Renal pelvis (tissue), 1 donor: ENCODE measurements at regions not wholly inside any gene's neighbourhood (a gene's known extent, or its start where the extent isn't known, plus 50 kb on each side); places are given as distances from the start of the nearest gene placed in this dataset.
"Not testable (repeated sequence)": the region's sequence is repeated elsewhere in the genome, so short reads cannot be mapped to it uniquely, and the experiment has no call there.

Experiments used
- DNase-seq: peaks from one replicate; pipeline ENCODE4 v3.0.0-alpha.2; 2013

DNA sequence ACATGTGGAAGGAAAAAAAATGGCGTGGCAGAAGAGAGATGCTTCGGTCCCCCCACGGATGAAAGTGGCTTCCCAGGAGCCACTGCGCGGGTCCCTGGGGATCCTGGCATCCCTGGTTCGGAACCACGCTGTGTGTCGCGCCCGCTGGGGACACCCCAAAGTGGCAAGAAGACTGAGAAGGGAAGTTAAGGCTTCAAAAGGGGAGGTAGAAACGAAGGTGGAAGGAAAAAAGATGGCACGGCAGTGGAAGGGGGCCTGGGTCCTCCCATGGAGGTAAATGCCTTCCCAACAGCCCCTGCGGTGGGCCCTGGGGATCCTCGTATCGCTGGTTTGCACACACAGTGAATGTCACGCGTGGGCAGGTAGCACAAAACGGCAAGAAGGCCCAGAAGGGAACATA is 281.7 kb downstream of the ALG10 start:
- DNase-seq = no peak

DNA sequence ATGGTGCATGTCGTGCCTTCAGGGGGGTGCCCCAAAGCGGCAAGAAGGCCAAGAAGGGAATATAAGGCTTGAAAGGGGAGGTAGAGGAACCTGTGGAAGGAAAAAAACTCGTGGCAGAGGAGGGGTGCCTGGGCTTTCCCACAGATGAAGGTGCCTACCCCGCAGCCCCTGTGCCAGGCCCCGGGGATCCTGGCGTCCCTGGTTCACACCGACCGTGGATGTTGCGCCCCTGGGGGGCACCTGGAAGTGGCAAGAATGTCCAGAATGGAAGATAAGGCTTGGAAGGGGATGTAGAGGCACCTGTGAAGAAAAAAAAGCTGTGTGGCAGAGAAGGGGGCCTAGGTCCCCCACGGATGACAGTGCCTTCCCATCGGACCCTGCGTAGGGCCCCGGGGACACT is 282.2 kb downstream of the ALG10 start:
- DNase-seq = no peak

DNA sequence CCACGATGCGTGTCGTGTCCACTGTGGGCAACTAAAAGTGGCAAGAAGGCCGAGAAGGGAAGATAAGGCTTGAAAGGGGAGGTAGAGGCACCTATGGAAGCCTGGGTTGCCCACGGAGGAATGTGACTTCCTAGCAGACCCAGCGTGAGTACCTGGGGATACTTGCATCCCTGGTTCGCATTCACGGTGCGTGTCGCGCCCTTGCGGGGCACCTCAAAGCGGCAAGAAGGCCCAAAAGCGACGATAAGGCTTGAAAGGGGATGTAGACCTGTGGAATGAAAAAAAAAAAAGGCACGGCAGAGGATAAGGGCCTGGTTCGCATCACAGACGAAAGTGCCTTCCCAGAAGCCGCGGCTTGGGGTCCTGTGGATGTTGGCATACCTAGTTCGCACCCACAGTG is 282.9 kb downstream of the ALG10 start:
- DNase-seq = no peak

DNA sequence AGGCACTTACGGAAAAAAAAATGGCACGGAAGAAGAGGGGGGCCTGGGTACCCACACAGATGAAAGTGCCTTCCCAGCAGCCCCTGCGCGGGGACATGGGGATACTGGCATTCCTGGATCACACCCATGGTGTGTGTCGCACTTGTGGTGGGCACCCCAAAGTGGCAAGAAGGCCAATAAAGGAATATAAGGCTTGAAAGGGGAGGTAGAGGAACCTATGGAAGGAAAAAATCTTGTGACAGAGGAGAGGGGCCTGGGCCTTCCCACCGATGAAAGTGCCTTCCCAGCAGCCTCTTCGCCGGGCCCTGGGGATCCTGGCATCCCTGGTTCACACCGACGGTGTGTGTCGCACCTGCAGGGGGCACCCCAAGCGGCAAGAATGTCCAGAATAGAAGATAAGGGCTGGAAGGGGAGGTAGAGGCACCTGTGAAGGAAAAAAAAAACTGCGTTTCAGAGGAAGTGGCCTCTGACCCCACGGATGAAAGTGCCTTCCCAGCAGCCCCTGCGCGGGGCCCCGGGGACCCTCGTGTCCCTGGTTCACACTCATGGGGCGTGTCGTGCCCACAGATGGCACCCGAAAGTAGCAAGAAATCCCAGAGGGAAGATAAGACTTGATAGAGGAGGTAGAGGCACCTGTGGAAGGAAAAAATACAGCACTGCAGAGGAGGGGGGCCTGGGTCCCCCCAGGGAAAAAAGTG is 284.0 kb downstream of the ALG10 start:
- DNase-seq = no peak

DNA sequence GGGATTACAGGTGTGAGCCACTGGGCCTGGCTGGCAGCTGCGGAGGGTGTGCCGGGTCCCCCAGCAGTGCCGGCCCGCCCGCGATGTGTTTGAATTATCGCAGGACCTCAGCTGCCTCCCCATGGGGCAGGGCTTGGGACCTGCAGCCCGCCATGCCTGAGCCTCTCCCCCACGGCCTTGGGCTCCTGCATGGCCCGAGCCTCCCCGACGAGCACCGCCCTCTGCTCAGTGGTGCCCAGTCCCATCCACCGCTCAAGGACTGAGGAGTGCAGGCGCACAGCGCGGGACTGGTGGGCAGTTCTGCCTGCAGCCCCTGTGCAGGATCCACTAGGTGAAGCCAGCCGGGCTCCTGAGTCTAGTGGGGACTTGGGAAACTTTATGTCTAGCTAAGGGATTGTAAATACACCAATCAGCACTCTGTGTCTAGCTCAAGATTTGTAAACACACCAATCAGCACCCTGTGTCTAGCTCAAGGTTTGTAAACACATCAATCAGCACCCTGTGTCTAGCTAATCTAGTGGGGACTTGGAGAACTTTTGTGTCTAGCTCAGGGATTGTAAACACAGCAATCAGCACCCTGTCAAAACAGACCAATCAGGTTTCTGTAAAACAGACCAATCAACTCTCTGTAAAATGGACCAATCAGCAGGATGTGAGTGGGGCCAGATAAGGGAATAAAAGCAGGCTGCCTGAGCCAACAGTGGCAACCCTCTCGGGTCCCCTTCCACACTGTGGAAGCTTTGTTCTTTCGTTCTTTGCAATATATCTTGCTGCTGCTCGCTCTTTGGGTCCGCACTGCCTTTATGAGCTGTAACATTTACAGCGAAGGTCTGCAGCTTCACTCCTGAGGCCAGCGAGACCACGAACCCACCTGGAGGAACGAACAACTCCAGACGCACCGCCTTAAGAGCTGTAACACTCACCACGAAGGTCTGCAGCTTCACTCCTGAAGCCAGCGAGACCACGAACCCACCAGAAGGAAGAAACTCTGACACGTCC is 287.8 kb downstream of the ALG10 start:
- DNase-seq = not testable (repeated sequence)

DNA sequence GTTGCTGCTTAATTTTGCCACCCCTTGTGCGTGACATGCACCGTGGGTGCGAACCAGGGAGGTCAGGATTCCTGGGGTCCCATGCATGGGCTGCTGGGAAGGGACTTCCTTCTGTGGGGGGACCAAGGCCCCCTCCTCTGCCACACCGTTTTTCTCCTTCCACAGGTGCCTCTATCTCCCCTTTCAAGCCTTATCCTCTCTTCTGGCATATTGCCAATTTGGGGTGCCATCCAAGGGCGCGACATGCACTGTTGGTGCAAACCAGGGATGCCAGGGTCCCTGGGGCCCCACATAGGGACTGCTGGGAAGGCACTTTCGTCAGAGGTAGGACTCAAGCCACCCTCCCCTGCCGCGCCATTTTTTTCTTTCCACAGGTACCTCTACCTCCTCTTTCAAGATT is 289.0 kb downstream of the ALG10 start:
- no peak for DNase-seq

GRCh38 chr12:34327671-34328070 is 305.4 kb downstream of the ALG10 start:
- no peak for DNase-seq

DNA sequence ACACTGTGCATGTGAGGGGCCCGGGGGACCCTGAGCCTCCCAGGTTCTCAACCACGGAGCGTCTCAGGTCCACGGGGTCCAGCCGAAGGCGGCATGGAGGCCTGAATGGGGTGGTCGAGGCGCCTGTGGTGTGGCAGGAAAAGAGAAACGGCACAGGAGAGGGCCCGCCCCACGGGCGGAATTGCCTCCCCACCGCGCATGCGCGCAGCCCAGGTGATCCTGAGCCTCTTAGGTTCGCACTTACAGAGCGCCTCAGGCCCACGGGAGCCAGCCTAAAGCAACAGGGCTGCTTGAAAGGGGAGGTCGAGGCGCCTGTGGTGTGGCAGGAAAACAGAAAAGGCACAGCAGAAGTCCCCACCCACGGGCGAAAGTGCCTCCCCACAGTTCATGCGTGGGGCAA is 311.0 kb downstream of the ALG10 start:
- no peak for DNase-seq

DNA sequence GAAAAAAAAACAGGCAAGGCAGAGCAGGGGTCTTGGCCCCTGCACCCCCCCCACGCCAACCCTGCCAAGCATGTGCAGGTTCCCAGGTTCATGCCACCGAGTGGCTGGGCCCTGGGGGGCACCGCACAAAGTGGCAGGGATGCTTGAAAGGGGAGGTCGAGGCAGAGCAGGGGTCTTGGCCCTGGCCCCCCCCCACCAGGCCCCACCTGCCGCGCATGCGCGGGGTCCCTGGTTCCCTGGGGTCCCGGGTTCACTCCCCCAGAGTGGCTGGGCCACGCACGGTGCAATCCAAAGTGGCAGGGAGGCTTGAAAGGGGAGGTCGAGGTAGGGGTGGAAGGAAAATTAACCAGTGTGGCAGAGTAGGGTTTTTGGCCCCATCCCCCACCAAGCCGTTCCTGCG is 312.2 kb downstream of the ALG10 start:
- no peak for DNase-seq

GRCh38 chr12:34334953-34335743 is 312.9 kb downstream of the ALG10 start:
- DNase-seq = no peak

- DNase-seq = no peak
Observed at GRCh38 chr12:34335819-34336262, 313.5 kb downstream of the ALG10 start.

GRCh38 chr12:34336619-34337465 is 314.5 kb downstream of the ALG10 start:
- DNase-seq = no peak

DNA sequence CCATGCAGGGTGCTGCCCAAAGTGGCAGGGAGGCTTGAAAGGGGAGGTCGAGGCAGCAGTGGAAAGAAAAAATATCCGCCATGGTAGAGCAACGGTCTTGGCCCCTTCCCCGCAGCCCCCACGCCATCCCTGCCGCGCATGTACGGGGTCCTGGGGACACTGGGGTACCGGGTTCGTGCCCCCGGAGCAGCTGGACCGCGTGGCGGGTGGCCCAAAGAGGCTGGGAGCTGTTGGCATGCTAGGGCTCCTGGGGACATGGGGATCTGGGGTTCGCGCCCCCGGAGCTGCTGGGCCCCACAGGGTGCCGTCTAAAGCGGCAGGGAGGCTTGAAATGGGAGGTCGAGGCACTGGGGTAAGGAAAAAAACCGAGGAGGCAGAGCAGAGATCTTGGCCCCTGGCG is 316.5 kb downstream of the ALG10 start:
- DNase-seq = no peak

- DNase-seq = no peak
Observed at GRCh38 chr12:34339922-34340321, 317.6 kb downstream of the ALG10 start.

DNA sequence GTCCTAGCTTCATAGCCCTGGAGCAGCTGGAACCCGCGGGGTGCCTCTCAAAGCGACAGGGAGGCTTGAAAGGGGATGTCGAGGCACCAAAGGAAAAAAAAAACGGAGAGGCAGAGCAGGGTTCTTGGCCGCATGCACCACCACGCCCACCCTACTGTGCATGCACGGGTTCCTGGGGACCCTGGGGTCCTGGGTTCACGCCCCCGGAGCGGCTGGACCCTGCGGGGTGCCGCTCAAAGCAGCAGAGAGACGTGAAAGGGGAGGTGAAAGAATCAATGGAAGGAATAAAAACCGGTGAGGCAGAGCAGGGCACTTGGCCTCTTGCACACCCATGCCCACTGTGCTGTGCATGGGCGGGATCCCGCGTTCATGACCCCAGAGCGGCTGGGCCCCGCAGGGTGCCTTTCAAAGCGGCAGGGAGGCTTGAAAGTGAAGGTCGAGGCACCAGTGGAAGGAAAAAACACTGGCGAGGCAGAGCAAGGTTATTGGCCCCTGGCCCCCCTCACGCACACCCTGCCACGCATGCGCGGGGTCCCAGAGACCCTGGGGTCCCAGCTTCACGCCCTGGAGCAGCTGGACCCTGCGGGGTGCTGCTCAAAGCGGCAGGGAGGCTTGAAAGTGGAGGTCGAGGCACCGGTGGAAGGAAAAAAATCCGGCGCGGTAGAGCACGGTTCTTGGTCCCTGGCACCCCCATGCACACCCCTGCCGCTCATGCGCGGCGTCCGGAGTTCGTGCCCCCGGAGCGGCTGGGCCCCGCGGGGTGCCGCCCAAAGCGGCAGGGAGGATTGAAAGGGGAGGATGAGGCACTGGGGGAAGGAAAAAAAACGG is 318.5 kb downstream of the ALG10 start:
- no peak for DNase-seq

GRCh38 chr12:34341362-34341733 is 319.1 kb downstream of the ALG10 start:
- no peak for DNase-seq

GRCh38 chr12:34342048-34342447 is 319.8 kb downstream of the ALG10 start:
- DNase-seq = no peak

DNA sequence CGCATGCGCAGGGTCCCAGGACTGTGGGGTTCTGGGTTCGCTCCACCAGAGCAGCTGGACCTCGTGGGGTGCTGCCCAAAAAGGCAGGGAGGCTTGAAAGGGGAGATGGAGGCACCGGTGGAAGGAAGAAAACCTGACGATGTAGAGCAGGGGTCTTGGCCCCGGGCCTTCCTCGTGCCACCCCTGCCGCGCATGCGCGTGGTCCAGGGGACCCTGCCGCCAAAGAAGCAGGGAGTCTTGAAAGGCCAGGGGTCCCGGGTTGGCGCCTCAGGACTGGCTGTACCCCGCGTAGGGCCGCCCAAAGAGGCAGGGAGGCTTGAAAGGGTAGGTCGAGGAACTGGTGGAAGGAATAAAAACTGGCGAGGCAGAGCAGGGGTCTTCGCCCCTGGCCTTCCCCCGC is 321.0 kb downstream of the ALG10 start:
- no peak for DNase-seq

DNA sequence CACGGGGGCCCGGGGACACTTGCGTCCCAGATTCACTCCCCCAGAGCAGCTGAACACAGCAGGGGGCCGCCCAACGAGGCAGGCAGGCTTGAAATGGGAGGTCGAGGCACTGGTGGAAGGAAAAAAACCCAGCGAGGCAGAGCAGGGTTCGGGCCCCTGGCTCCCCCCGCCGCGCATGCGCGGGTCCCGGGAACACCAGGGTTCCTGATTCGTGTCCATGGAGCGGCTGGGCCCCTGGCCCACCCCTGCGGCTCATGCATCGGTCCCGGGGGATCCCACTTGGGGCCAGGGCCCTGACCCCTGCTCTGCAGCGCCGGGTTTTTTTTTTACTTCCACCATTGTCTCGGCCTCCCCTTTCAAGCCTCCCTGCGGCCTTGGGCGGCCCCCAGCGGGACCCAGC is 321.5 kb downstream of the ALG10 start:
- no peak for DNase-seq

- no peak for DNase-seq
Observed at GRCh38 chr12:34344851-34345522, 322.7 kb downstream of the ALG10 start.
